Adipocyte (in vitro differentiated cells): ENCODE measurements at regions not wholly inside any gene's neighbourhood (a gene's known extent, or its start where the extent isn't known, plus 50 kb on each side); places are given as distances from the start of the nearest gene placed in this dataset.

ENCODE experiments used
- DNase-seq: peaks from one replicate; pipeline ENCODE4 v3.0.0-alpha.2; 2015; ENCODE audit warnings: low read depth
- H3K27me3 ChIP-seq: replicated peaks from 2 replicates; pipeline ENCODE4 v1.7.0; 2013; ENCODE audit warnings: mild to moderate bottlenecking, low read length, moderate library complexity; ENCODE audit not compliant: control insufficient read depth, insufficient read depth
- H3K36me3 ChIP-seq: 2 replicates; pipeline ENCODE4 v1.7.0; 2013; ENCODE audit warnings: low read length, mild to moderate bottlenecking, moderate library complexity; ENCODE audit not compliant: control insufficient read depth, insufficient read depth, severe bottlenecking
- H3K4me1 ChIP-seq: 2 replicates; pipeline ENCODE4 v1.7.0; 2013; ENCODE audit warnings: mild to moderate bottlenecking, low read length, moderate library complexity; ENCODE audit not compliant: control insufficient read depth, insufficient read depth
- H3K4me3 ChIP-seq: 2 replicates; pipeline ENCODE4 v1.7.0; 2013; ENCODE audit warnings: mild to moderate bottlenecking, low read length, moderate library complexity
- H3K9ac ChIP-seq: 2 replicates; pipeline ENCODE4 v1.7.0; 2013; ENCODE audit warnings: mild to moderate bottlenecking, low read length, moderate library complexity
- H3K9me3 ChIP-seq: 2 replicates; pipeline ENCODE4 v1.7.0; 2013; ENCODE audit warnings: mild to moderate bottlenecking, low read length, moderate library complexity; ENCODE audit not compliant: control insufficient read depth

DNA sequence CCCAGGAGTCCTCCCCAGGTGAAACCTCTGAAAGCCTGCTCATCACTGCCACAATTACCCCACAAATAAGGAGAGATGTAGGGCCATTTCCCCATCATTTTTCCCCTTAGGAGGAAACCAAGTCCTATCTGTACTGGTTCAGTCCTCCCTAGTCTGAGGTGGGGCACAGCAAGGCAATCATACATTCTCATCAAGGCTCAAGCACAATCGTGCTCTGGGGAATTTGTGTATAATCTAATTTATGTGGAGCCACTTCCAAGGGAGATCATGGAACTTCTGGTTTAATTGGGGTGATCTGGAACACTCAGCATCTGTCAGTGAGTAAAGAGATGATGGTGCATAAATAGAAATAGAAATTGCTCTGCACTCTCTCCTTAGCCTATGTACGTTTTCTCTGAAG lies 546.9 kb downstream of the IGSF11 start:
- H3K36me3 ChIP-seq = no peaks in the 10 kb centered on the region
- no peak overlapping the region for H3K4me3 ChIP-seq
- H3K9ac ChIP-seq = no peak overlapping the region
- no peaks in the 10 kb centered on the region for H3K27me3 ChIP-seq
- DNase-seq = no peak
- no peaks in the 10 kb centered on the region for H3K4me1 ChIP-seq
- no peaks in the 10 kb centered on the region for H3K9me3 ChIP-seq

- no peak for DNase-seq
- Histone ChIP-seq H3K4me3 (no peak overlapping the region), H3K36me3 (no peaks in the 10 kb centered on the region), H3K4me1 (no peaks in the 10 kb centered on the region), H3K9me3 (no peaks in the 10 kb centered on the region), H3K9ac (no peak overlapping the region), H3K27me3 (no peaks in the 10 kb centered on the region)
Measured at GRCh38 chr3:118488732-118489131, 545.9 kb downstream of the IGSF11 start.

- no peaks in the 10 kb centered on the region for H3K36me3 ChIP-seq
- H3K4me3 ChIP-seq = no peak overlapping the region
- DNase-seq = no peak
- H3K9ac ChIP-seq = no peak overlapping the region
- no peaks in the 10 kb centered on the region for H3K4me1 ChIP-seq
- H3K9me3 ChIP-seq = no peaks in the 10 kb centered on the region
- H3K27me3 ChIP-seq = no peaks in the 10 kb centered on the region
Measured at GRCh38 chr3:118495206-118495605, 539.4 kb downstream of the IGSF11 start.

GRCh38 chr3:118497274-118497673 lies 537.4 kb downstream of the IGSF11 start:
- Histone ChIP-seq H3K4me1 (no peaks in the 10 kb centered on the region), H3K27me3 (no peaks in the 10 kb centered on the region), H3K36me3 (no peaks in the 10 kb centered on the region), H3K4me3 (no peak overlapping the region), H3K9me3 (no peaks in the 10 kb centered on the region), H3K9ac (no peak overlapping the region)
- DNase-seq = no peak

DNA sequence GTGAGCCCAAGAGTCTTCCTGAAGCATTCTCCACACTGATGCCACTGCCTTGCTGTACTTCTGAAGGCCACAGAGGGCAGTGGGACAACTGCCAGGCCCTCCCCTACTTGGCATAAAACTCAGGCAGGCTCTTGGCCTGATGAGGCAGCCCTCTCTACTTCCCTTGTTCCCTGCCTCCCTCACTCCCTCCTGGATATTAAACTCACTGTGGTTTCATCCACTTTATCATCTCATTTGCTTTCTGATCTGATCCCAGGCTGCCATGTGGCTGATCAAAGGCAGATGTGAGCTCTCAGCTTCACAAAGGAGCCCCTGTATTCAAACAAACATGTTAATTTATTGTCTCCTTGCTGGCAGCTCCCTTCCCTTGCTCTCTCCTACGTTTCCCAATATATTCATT lies 533.5 kb downstream of the IGSF11 start:
- Histone ChIP-seq H3K9me3 (no peaks in the 10 kb centered on the region), H3K9ac (no peak overlapping the region), H3K4me3 (no peak overlapping the region), H3K27me3 (no peaks in the 10 kb centered on the region), H3K36me3 (no peaks in the 10 kb centered on the region), H3K4me1 (no peaks in the 10 kb centered on the region)
- peak; percentile 11 for DNase-seq

DNA sequence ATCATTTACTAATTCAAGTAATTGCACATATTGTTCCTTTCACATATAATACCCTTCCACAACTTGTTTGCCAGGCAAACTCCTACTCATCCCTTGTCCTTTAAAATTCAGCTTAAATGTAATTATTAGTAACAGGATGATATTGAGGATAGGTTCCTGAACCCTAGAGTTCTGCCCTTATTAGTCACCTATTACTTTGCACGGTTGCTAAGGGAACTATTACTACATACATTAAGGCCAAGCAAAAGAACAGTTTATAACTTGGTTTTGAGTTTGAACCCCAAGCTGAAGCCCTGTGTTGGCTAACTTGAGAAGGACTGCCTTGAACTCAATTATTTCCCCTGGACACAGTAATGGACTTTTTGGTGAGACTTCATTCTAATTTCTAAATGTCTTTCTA lies 529.7 kb downstream of the IGSF11 start:
- Histone ChIP-seq H3K36me3 (no peaks in the 10 kb centered on the region), H3K9ac (no peak overlapping the region), H3K4me3 (no peak overlapping the region), H3K4me1 (peaks cover 2% of the 10 kb centered on the region), H3K9me3 (no peaks in the 10 kb centered on the region), H3K27me3 (no peaks in the 10 kb centered on the region)
- DNase-seq = no peak

DNA sequence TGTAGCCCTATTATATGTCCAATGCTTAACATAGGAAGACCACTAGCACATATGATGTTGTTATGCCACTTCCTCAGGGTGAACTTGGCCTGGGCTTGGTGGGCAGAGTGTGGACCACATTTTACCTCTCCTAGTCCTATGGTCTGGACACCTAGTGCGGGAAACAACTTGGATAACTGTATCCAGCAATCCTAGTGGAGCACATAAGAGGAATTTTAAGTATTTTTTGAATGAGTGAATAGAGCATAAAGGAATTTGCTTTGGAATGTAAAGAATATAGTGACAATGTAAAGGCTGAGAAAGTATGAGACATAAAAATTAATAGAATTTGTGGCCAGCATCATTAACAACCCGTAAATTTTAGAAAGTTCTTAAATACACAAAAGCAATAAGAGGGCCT lies 528.9 kb downstream of the IGSF11 start:
- H3K9me3 ChIP-seq = no peaks in the 10 kb centered on the region
- H3K27me3 ChIP-seq = no peaks in the 10 kb centered on the region
- no peak for DNase-seq
- H3K36me3 ChIP-seq = no peaks in the 10 kb centered on the region
- peaks cover 2% of the 10 kb centered on the region for H3K4me1 ChIP-seq
- no peak overlapping the region for H3K9ac ChIP-seq
- no peak overlapping the region for H3K4me3 ChIP-seq

DNA sequence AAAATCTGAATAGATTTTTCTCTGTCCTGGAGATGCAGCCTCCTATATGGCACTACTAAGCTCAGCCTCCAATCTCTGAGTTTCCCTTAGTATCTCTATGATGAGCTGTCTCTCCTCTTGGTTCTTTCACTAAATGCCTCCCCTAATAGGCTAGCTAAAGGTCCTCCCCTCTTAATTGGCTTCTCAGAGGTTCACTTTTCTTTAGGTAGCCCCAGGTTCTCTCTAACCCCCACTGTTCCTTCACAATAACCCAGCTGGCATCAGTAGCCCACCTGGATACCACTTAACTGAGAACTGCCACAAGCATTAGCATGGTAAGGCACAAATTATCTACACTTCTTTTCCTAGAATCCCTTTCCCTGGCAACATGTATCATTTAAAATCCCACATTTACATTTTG lies 523.2 kb downstream of the IGSF11 start:
- H3K36me3 ChIP-seq = no peaks in the 10 kb centered on the region
- H3K4me3 ChIP-seq = no peak overlapping the region
- H3K27me3 ChIP-seq = no peaks in the 10 kb centered on the region
- DNase-seq = no peak
- peaks cover 2% of the 10 kb centered on the region for H3K4me1 ChIP-seq
- no peak overlapping the region for H3K9ac ChIP-seq
- no peaks in the 10 kb centered on the region for H3K9me3 ChIP-seq

GRCh38 chr3:118512301-118512700 lies 522.3 kb downstream of the IGSF11 start:
- Histone ChIP-seq H3K36me3 (no peaks in the 10 kb centered on the region), H3K4me1 (peaks cover 2% of the 10 kb centered on the region)

GRCh38 chr3:118525077-118525476 lies 509.6 kb downstream of the IGSF11 start:
- no peak for DNase-seq
- Histone ChIP-seq H3K4me3 (no peak overlapping the region), H3K4me1 (no peaks in the 10 kb centered on the region), H3K9me3 (no peaks in the 10 kb centered on the region), H3K27me3 (no peaks in the 10 kb centered on the region), H3K9ac (no peak overlapping the region), H3K36me3 (no peaks in the 10 kb centered on the region)

More at GRCh38 chr3:118512301-118512700, 522.3 kb downstream of the IGSF11 start:
- Histone ChIP-seq H3K4me3 (no peak overlapping the region), H3K9ac (no peak overlapping the region), H3K27me3 (no peaks in the 10 kb centered on the region), H3K9me3 (no peaks in the 10 kb centered on the region)
- DNase-seq = no peak

DNA sequence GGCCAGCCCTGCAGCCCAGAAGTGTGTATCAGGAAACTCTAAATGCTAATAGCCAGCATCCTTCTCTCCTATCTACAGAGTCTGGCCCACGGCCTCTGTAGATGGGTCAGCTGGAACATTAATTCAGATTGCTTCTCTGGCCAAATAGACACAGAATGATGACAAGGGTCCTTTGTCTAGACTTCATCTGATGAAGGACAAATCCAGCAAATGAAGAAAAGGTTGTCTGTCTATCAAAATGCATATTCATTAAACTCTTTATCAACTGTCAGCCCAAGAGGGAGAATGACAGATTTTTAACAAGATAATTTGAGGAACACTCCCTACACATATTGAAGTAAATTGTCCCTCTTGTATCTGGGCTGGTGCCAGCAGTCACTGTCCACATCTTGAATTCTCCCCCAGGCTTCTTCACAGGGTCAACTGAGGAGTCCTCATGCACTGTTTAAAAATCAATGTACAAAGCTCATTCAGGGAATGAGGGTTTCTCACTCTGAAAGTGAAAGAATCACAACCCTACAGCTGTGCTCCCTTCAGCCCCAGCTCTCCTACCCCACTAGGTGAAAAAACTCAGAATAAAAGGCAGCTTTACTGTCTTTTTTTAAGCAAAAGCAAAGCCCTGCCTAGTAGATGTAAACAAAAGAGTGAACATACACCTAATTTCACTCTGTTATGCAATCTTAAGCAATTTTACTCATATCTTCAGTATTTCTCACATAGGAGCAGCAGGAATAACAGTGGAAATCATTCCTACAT lies 507.7 kb downstream of the IGSF11 start:
- Histone ChIP-seq H3K9me3 (no peaks in the 10 kb centered on the region), H3K4me1 (no peaks in the 10 kb centered on the region), H3K4me3 (no peak overlapping the region), H3K36me3 (no peaks in the 10 kb centered on the region), H3K9ac (no peak overlapping the region), H3K27me3 (no peaks in the 10 kb centered on the region)
- no peak for DNase-seq

DNA sequence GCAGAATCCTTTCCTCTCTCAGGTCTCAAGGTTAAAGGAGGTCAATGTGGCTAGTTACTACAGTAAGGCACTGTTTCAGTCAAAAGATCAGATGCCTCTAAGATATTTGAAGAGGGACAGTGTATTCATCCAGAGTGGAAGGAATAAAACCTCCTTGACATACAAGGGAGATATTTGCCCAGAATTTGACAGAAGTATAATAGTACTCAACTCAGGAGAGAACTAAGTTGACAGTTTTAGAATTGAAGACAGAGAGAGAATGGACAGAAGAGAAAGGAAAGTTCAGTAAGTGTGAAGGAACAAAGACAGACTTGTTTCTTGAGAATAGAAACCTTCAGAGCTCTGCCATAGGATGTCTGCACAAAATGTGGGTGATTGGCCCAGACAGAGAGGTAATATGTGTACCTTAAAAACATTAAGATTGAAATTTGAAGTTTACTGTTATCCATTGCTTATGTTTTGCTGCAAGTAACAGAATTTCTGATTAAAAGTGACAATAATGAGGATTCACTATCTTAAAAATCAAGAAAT lies 507.1 kb downstream of the IGSF11 start:
- no peaks in the 10 kb centered on the region for H3K9me3 ChIP-seq
- H3K4me3 ChIP-seq = no peak overlapping the region
- no peaks in the 10 kb centered on the region for H3K27me3 ChIP-seq
- no peaks in the 10 kb centered on the region for H3K36me3 ChIP-seq
- no peak overlapping the region for H3K9ac ChIP-seq
- no peak for DNase-seq
- no peaks in the 10 kb centered on the region for H3K4me1 ChIP-seq
